Keratinocyte (primary cell): ENCODE measurements at regions not wholly inside any gene's neighbourhood (a gene's known extent, or its start where the extent isn't known, plus 50 kb on each side); places are given as distances from the start of the nearest gene placed in this dataset.

Source experiments
- DNase-seq: peaks from one replicate; pipeline ENCODE4 v3.0.0-alpha.2; 2011; ENCODE audit warnings: low read depth, missing footprints, low spot score
- FAIRE-seq: peaks from 2 replicates; lab custom pipeline; 2011; peaks lifted over from hg19 to GRCh38; lab: Jason Lieb, UNC
- H2AFZ ChIP-seq: 2 replicates; pipeline ENCODE4 v1.6.0; 2012; ENCODE audit warnings: low read length, control low read depth, inconsistent platforms; ENCODE audit not compliant: control insufficient read depth
- H3K27ac ChIP-seq: 2 replicates; pipeline ENCODE4 v1.5.1; 2011; ENCODE audit warnings: low read length; ENCODE audit not compliant: control insufficient read depth, insufficient read depth
- H3K27me3 ChIP-seq: 3 replicates; pipeline ENCODE4 v1.6.0; 2011; ENCODE audit warnings: low read length; ENCODE audit not compliant: control insufficient read depth, insufficient read depth; ENCODE audit errors: extremely low read depth
- H3K36me3 ChIP-seq, 2 experiments: 2 replicates in 1 of 2; 3 replicates in 1 of 2; pipeline ENCODE4 v1.5.1; 2011; ENCODE audit warnings: low read length in 2 of 2, mild to moderate bottlenecking in 1 of 2; ENCODE audit not compliant: control insufficient read depth in 2 of 2, insufficient read depth in 2 of 2; ENCODE audit errors: extremely low read depth in 1 of 2
- H3K4me1 ChIP-seq: 3 replicates; pipeline ENCODE4 v1.5.1; 2011; ENCODE audit warnings: low read length; ENCODE audit not compliant: control insufficient read depth, insufficient read depth; ENCODE audit errors: extremely low read depth
- H3K4me2 ChIP-seq: 3 replicates; pipeline ENCODE4 v1.6.0; 2011; ENCODE audit warnings: low read depth, low read length; ENCODE audit not compliant: control insufficient read depth, insufficient read depth; ENCODE audit errors: extremely low read depth
- H3K4me3 ChIP-seq, 3 experiments: fragments of 200-600 bp in 1 of 3; sonication (generic) in 1 of 3; 2 replicates in 2 of 3; 3 replicates in 1 of 3; pipeline ENCODE4 v1.5.1; 2011 to 2016; ENCODE audit warnings: low read length in 3 of 3, mild to moderate bottlenecking in 3 of 3, control low read depth in 2 of 3, inconsistent platforms in 1 of 3, low read depth in 1 of 3, mixed read lengths in 1 of 3, mixed run types in 1 of 3, moderate library complexity in 1 of 3; ENCODE audit not compliant: control insufficient read depth in 2 of 3, insufficient read depth in 2 of 3; ENCODE audit errors: extremely low read depth in 1 of 3
- H3K79me2 ChIP-seq: 2 replicates; pipeline ENCODE4 v1.6.0; 2012; ENCODE audit warnings: low read length; ENCODE audit not compliant: control insufficient read depth, insufficient read depth
- H3K9ac ChIP-seq: 3 replicates; pipeline ENCODE4 v1.6.0; 2011; ENCODE audit warnings: low read length; ENCODE audit not compliant: control insufficient read depth, insufficient read depth; ENCODE audit errors: extremely low read depth
- H3K9me1 ChIP-seq: 3 replicates; pipeline ENCODE4 v1.6.0; 2011; ENCODE audit warnings: low read length; ENCODE audit not compliant: control insufficient read depth, insufficient read depth; ENCODE audit errors: extremely low read depth
- H3K9me3 ChIP-seq: 2 replicates; pipeline ENCODE4 v1.5.1; 2012; ENCODE audit warnings: low read depth, low read length; ENCODE audit not compliant: control insufficient read depth
- H4K20me1 ChIP-seq: 3 replicates; pipeline ENCODE4 v1.6.0; 2011; ENCODE audit warnings: low read length; ENCODE audit not compliant: control insufficient read depth, insufficient read depth; ENCODE audit errors: extremely low read depth
- CTCF ChIP-seq, 3 experiments: IDR thresholded peaks in 1 of 3; conservative IDR thresholded peaks in 1 of 3; optimal IDR thresholded peaks in 1 of 3; 2 replicates in 2 of 3; 3 replicates in 1 of 3; pipeline versions ENCODE3 to v1.5.1; 2011; ENCODE audit warnings: low read length in 3 of 3, mild to moderate bottlenecking in 3 of 3, moderate library complexity in 2 of 3, control low read depth in 1 of 3, inconsistent platforms in 1 of 3; ENCODE audit not compliant: insufficient read depth in 2 of 3; ENCODE audit errors: extremely low read depth in 1 of 3
- EZH2 ChIP-seq: IDR thresholded peaks from one replicate; pipeline ENCODE4 v1.6.1; 2012; ENCODE audit warnings: inconsistent platforms, mild to moderate bottlenecking, low read length, moderate library complexity
- dilution Hi-C: fragments of 300-500 bp; cut with MboI; formaldehyde crosslinking; loops from one replicate; pipeline ENCODE4 v1.7.0; 2020; ENCODE audit warnings: low sequenced_read_pairs; ENCODE audit not compliant: extremely low pct_ligation_motif_present

GRCh38 chr4:137635601-137636000 is 103.3 kb upstream of the PCDH18 start:
- no peak for FAIRE-seq
- no peak overlapping the region for H3K27ac ChIP-seq

DNA sequence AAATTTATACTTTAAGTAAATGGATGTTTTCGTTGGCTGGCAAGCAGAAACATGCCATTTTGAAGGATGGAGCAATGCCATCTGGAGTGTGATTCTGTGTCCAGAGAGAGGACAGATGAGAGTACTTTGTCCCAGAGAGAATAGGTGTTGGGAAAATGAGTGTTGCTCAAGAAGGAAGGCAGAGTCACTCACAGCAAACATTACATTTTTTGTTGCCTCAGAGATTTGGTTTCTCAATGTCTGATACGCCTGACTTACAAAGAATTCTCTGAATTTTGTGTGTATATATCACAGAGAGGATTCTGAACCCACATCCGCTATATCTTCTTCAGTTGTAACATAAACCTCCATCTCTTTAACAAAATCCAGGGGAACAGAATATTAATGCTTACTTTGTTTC is 102.8 kb upstream of the PCDH18 start:
- Histone ChIP-seq H3K79me2 (no peaks in the 10 kb centered on the region), H3K4me3 (no peak overlapping the region), H3K9me3 (no peaks in the 10 kb centered on the region), H3K9me1 (no peaks in the 10 kb centered on the region), H3K4me1 (no peaks in the 10 kb centered on the region), H2AFZ (no peak overlapping the region), H3K27me3 (no peaks in the 10 kb centered on the region), H3K4me2 (no peak overlapping the region), H3K36me3 (no peaks in the 10 kb centered on the region), H4K20me1 (no peaks in the 10 kb centered on the region), H3K27ac (no peak overlapping the region), H3K9ac (no peak overlapping the region)
- TF ChIP-seq EZH2, result no peak
- no peak for TF ChIP-seq CTCF (optimal IDR thresholded peaks at IDR 0.05 in 1 of 3, IDR thresholded peaks at IDR 0.05 in 1 of 3, conservative IDR thresholded peaks at IDR 0.05 in 1 of 3; ENCODE audit: extremely low read depth in 1 of 3, insufficient read depth in 2 of 3, low read length in 3 of 3)
- FAIRE-seq (no peak), DNase-seq (no peak)
- dilution Hi-C loops, result no loop called here

More at GRCh38 chr4:137635601-137636000, 103.3 kb upstream of the PCDH18 start:
- Histone ChIP-seq H3K9me1 (no peaks in the 10 kb centered on the region), H3K9me3 (no peaks in the 10 kb centered on the region), H3K79me2 (no peaks in the 10 kb centered on the region), H3K9ac (no peak overlapping the region), H3K36me3 (no peaks in the 10 kb centered on the region), H3K27me3 (no peaks in the 10 kb centered on the region), H2AFZ (no peak overlapping the region), H3K4me2 (no peak overlapping the region), H4K20me1 (no peaks in the 10 kb centered on the region), H3K4me3 (no peak overlapping the region), H3K4me1 (no peaks in the 10 kb centered on the region)
- dilution Hi-C loops, result no loop called here
- DNase-seq, result no peak
- TF ChIP-seq EZH2, result no peak
- no peak for TF ChIP-seq CTCF (optimal IDR thresholded peaks at IDR 0.05 in 1 of 3, IDR thresholded peaks at IDR 0.05 in 1 of 3, conservative IDR thresholded peaks at IDR 0.05 in 1 of 3; ENCODE audit: extremely low read depth in 1 of 3, insufficient read depth in 2 of 3, low read length in 3 of 3)
